GM12892 (cell line): ENCODE measurements at regions not wholly inside any gene's neighbourhood (a gene's known extent, or its start where the extent isn't known, plus 50 kb on each side); places are given as distances from the start of the nearest gene placed in this dataset.
"Not testable (repeated sequence)": the region's sequence is repeated elsewhere in the genome, so short reads cannot be mapped to it uniquely, and the experiment has no call there.

ENCODE experiments used
- DNase-seq: peaks from one replicate; pipeline ENCODE4 v3.0.0; 2011; ENCODE audit not compliant: insufficient read length
- FAIRE-seq: peaks from 2 replicates; lab custom pipeline; 2011; peaks lifted over from hg19 to GRCh38; lab: Jason Lieb, UNC
- POLR2A ChIP-seq: IDR thresholded peaks from 2 replicates; pipeline ENCODE4 v1.6.1; 2011; ENCODE audit warnings: low read depth, low read length, control low read depth
- POLR2AphosphoS5 ChIP-seq: IDR thresholded peaks from 2 replicates; pipeline ENCODE4 v1.6.1; 2011; ENCODE audit warnings: low read depth, low read length, control low read depth
- TAF1 ChIP-seq: IDR thresholded peaks from 2 replicates; pipeline ENCODE4 v1.6.1; 2011; ENCODE audit warnings: low read depth, mild to moderate bottlenecking, control low read depth, low read length, borderline replicate concordance

DNA sequence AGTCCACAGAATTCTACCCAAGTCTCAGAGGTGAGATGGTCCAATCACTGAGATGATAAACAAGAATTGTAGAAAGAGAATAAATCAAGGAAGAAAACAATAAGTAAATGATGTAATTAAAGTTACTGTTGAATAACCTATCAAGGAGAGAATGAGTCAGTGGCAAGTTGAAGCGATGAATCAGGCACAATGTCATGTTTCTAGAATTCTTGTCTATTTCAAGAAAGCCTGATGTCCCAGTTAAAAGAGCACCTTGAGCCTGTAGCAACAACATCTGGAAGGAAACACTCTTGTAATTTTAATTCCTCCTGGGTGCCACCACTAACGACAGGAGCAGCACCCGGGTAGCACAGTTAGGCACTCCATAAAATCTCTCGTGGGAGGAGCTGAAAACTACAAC is 67.9 kb upstream of the SLC35C1 start:
- FAIRE-seq (no peak), DNase-seq (no peak)
- no peak for TF ChIP-seq TAF1
- TF ChIP-seq POLR2AphosphoS5: no peak
- no peak for TF ChIP-seq POLR2A

DNA sequence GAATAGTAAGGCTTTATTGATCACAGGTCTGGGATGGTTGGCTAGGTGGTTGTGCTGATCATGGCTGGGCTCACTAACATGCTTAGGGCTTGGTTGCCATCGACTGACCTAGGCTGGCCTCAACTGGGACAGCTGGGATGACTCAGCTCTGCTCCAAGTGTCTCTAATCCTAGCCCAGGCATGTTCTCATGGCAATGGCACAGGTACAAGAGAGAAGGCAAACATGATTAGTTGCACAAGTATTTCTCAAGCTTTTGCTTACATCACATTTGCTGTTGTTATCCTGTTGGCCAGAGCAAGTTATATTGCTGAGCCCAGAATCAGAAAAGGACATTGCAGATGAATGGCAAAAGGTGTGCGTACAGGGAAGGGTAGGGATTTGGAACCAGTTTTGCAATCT is 68.5 kb upstream of the SLC35C1 start:
- FAIRE-seq: no peak
- no peak for DNase-seq
- TF ChIP-seq TAF1 (no peak), POLR2AphosphoS5 (no peak), POLR2A (no peak)

DNA sequence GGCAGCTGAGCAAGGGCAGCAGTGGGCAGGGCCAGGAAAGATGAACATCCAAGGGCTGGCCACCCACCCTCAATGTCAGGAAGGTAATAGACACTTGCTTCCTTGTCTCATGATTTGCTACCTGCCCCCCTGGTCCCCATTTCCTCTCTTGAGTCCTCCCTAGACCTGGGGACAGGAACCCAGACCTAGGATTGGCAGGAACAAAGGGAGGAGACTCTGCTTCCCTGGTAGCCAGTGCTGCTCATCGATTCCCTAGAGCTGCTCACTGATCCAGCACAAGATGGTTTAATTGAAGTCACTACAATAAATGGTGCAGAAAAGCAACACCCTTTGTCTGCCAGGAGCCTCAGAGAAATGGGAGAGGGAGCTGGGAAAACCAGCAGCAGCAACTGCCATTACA is 67.8 kb upstream of the CHST1 start:
- FAIRE-seq (no peak), DNase-seq (no peak)
- no peak for TF ChIP-seq TAF1
- TF ChIP-seq POLR2AphosphoS5: no peak
- no peak for TF ChIP-seq POLR2A

DNA sequence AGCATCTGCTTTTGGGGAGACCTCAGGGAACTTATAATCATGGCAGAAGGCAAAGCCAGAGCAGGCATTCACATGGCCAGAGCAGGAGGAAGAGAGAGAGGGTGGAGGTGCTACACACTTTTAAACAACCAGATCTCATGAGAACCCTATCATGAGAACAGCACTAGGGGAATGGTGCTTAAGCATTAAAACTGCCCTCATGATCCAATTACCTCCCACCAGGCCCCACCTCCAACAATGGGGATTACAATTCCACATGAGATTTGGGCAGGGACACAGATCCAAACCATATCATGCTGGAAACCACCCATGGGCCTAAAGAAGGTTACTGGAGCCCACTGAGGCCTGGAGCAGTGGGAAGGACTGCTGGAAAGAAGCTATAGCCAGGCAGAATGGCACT is 66.9 kb upstream of the CHST1 start:
- no peak for FAIRE-seq
- DNase-seq: no peak

DNA sequence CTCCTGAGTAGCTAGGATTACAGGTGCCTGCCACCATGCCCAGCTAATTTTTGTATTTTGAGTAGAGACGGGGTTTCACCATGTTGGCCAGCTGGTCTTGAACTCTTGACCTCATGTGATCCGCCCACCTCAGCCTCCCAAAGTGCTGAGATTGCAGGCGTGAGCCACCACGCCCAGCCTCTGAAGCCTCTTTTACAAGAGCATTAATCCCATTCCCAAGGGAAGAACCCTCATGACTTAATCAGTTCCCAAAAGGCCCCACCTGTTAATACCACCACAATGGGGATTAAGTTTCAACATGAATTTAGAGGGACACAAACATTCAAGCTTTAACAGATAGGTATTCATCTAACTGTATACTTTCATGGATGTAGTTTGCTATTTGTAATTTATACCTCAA is 65.7 kb upstream of the CHST1 start:
- not testable (repeated sequence) for DNase-seq, FAIRE-seq

More for the DNA sequence above, 66.9 kb upstream of the CHST1 start:
- TF ChIP-seq POLR2AphosphoS5: no peak
- TF ChIP-seq POLR2A: no peak
- no peak for TF ChIP-seq TAF1

DNA sequence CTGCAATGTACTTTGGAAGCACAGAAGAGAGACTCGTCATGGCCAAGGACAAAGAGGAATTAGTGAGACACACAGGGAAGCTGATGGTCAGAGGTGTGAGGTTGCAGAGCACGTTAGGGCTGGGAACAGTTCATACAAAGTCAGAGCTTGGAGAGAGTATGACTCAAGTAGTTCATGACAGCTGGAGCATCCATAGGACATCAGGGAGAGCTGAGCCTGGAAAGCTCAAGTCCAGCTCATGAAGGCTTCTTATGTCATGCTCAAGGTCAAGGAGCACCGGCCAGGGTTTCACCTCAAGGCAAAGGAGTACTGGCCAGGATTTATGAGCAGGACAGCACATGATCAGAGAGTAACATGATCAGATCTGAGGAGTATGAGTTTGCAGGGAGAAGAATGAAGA is 64.6 kb upstream of the CHST1 start:
- DNase-seq (no peak), FAIRE-seq (no peak)
- TF ChIP-seq POLR2AphosphoS5: no peak
- TF ChIP-seq POLR2A: no peak
- no peak for TF ChIP-seq TAF1

DNA sequence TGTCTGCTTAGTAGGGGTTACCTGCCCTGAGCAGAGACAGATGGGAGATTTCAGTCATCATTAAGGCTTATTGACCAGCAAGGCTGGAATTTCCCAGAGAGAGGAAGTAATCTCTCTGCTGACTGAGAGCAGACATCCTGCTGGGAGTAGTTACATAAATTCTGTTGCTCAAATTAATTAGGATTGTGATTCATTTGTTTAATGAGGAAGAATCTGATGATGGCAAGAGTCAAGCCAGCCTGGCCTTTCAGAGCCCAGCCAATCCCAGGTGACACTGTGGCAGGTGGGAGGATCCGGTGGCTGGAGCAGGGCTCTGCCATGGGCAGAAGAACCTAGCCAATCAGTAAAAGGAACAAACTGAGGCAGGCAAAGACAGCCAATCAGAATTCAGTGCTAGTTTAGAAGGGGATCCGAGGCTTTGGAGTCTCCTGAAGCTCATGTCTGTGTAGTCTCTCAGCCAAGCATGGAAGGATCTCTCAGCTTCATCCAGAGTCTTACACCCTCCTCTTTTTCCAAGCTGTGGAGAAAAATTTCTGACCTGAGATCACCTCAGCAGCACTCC is 61.2 kb upstream of the CHST1 start:
- peak; percentile 53 for FAIRE-seq
- DNase-seq: no peak
- no peak for TF ChIP-seq TAF1
- no peak for TF ChIP-seq POLR2A

DNA sequence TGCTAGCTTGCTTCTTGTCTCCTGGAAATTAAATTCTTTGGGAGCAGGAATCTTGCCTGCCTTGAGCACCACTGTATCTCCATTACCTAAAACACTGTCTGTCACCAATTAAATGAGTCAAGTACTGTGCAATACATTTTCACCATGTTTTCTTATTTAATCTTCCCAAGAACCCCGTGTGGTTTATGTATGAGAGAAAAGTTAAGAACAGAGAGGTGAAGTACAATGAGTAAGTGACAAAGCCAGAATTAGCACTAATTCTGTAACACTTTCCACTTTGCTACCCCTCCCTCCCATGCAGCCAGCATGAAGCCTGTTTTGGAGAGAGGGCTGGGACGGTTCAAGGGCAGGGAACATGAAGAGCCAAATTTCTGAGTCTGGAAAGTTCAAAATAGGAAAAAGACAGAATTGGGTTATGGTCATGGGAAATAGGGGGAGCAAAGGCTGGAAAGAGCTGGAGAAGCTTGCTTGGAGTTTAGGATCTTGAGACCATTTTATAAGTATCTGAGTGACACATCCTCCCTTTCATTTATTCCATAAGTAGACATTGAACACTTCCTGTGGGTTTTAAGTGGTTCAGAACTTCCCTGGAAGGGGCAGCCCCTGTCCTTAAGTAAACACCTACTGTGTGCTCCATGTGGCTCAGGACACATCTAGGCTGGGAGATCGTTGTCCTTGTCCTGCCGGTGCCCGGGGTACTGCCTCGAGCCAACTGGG is 60.5 kb upstream of the CHST1 start:
- no peak for DNase-seq
- no peak for FAIRE-seq
- no peak for TF ChIP-seq POLR2A
- no peak for TF ChIP-seq POLR2AphosphoS5
- no peak for TF ChIP-seq TAF1

DNA sequence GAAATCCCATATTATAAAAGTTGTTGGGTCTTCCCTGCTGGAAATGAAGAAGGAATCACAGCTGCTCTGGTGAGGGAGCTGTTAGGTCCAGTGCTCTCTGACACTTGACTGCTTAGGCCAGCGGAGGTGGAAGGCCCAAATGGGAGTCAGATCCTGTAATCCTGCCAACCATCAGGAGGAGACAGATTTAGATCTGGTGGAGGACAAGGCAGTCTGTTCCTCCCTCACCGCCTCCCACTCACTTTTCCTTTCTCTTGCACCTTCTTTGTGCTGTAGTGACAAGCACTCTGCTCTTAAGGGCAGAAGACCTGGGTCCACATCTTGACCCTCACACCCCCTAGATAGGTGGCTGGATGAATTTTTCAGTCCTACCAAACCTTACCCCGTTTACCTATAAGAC is 59.7 kb upstream of the CHST1 start:
- no peak for FAIRE-seq
- TF ChIP-seq TAF1: no peak
- TF ChIP-seq POLR2AphosphoS5: no peak
- no peak for TF ChIP-seq POLR2A
- DNase-seq: no peak

DNA sequence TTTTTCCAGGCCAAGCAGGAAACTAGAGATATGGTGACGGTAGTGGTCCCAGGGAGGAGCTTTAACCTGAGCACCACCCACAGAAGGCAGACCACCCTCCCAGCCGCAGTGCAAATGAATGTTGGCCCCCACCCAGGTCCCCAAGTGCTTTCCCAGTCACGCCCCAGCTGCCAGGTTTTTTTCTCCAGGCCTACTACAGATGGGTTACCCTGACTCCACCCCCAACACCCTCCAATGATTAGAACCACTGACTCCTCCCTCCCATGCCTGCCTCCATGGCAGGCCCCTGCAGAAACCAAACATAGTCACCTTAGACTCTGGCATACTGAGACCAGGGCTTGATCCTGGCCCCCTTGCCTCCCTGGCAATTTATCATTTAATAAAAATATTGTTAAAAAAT is 58.7 kb upstream of the CHST1 start:
- DNase-seq: no peak
- no peak for TF ChIP-seq POLR2A
- no peak for TF ChIP-seq TAF1
- TF ChIP-seq POLR2AphosphoS5: no peak
- no peak for FAIRE-seq

DNA sequence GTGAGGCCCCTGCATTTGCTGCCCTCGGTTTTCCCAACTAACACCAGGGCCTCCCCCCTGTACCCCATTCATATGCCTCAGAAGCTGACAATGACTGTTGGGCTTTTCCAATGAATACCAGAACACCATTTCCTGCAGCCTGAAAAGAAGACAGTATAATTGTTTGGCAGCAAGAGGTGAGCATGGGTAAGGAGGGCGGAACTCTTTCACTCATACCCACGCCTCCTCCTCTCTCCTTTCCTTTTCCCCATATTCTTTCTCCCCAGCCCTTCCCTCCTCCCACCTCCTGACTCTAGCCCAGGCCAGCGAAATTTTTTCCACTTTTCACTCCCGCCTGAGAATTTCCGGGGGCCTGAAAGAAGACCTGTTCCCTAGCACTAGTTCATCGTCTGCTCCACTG is 58.0 kb upstream of the CHST1 start:
- TF ChIP-seq POLR2AphosphoS5 (no peak), POLR2A (no peak), TAF1 (no peak)
- FAIRE-seq: no peak
- DNase-seq: no peak

DNA sequence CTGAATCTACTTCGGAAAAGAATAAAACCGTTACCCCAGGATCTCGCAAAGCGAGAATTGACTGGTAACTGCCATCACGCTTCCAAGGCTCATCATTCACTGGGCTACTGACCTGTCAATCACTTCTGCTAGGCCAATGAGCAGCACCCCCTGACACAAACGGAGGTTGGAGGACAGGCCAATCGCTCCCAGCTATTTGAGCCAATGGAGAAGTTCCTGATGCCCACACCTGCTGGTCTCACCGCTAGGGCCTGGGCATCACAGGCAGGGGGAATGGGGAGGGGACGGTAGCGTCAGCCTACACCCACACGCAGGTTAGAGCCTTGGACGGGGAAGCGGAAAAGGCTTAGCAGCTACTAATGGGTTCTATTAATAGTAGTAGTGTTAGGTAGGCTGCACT is 56.7 kb upstream of the CHST1 start:
- no peak for TF ChIP-seq POLR2AphosphoS5
- no peak for TF ChIP-seq TAF1
- TF ChIP-seq POLR2A: no peak
- DNase-seq: no peak
- FAIRE-seq: no peak
